Dendritic cell treated with granulocyte-macrophage colony-stimulating factor and Interleukin-4, amounts not matched to agents 40 ng/mL and 50 ng/mL, for 4 days (primary cell): ENCODE measurements at regions not wholly inside any gene's neighbourhood (a gene's known extent, or its start where the extent isn't known, plus 50 kb on each side); places are given as distances from the start of the nearest gene placed in this dataset.

ENCODE experiments used
- H3K27ac Mint-ChIP-seq: one replicate; pipeline ENCODE4 v1.8.0; 2022; ENCODE audit warnings: mild to moderate bottlenecking, mixed read lengths
- H3K27me3 Mint-ChIP-seq: one replicate; pipeline ENCODE4 v1.8.0; 2022; ENCODE audit warnings: mild to moderate bottlenecking, mixed read lengths
- H3K36me3 Mint-ChIP-seq: one replicate; pipeline ENCODE4 v1.8.0; 2022; ENCODE audit warnings: low read depth, mixed read lengths
- H3K4me1 Mint-ChIP-seq: one replicate; pipeline ENCODE4 v1.8.0; 2022; ENCODE audit warnings: low read depth, mixed read lengths
- H3K4me3 Mint-ChIP-seq: one replicate; pipeline ENCODE4 v1.8.0; 2022; ENCODE audit warnings: mild to moderate bottlenecking, moderate library complexity, mixed read lengths
- H3K9me3 Mint-ChIP-seq: one replicate; pipeline ENCODE4 v1.8.0; 2022; ENCODE audit warnings: mixed read lengths
- intact Hi-C: fragments of 100-400 bp; cut with micrococcal nuclease; formaldehyde crosslinking; loops from one replicate; pipeline ENCODE4 v1.15.0; 2022

GRCh38 chr18:27652480-27653121, 467.5 kb upstream of the CHST9 start:
- intact Hi-C loops: loop anchor here (10.0 kb wide), 1 partner anchor 58 kb away; no protein-coding TSS in a partner anchor
- no peaks in the 10 kb centered on the region for H3K9me3 Mint-ChIP-seq
- H3K27me3 Mint-ChIP-seq: no peaks in the 10 kb centered on the region
- H3K4me1 Mint-ChIP-seq: no peaks in the 10 kb centered on the region
- no peaks in the 10 kb centered on the region for H3K36me3 Mint-ChIP-seq
- H3K4me3 Mint-ChIP-seq: no peak overlapping the region
- no peak overlapping the region for H3K27ac Mint-ChIP-seq

DNA sequence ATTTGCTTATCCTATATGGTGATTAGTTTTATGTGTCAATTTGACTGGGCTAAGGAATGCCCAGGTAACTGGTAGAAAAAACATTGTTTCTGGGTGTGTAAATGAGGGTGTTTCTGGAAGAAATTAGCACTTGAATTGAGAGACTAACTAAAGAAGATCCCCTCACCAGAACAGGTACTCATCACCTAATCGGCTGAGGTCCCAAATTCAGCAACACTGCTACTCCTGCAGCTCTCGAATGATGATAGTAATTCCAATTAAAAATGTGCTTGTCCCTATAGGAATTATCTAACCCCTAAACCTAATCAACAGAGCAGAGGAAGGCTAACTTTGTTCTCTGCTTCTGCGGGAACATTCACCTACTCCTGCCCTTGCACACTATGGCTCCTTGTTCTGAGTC, 464.5 kb upstream of the CHST9 start:
- Mint-ChIP-seq H3K27ac (no peak overlapping the region), H3K36me3 (no peaks in the 10 kb centered on the region)
- intact Hi-C loops: loop anchor here (10.0 kb wide), 1 partner anchor 55 kb away; no protein-coding TSS in a partner anchor

DNA sequence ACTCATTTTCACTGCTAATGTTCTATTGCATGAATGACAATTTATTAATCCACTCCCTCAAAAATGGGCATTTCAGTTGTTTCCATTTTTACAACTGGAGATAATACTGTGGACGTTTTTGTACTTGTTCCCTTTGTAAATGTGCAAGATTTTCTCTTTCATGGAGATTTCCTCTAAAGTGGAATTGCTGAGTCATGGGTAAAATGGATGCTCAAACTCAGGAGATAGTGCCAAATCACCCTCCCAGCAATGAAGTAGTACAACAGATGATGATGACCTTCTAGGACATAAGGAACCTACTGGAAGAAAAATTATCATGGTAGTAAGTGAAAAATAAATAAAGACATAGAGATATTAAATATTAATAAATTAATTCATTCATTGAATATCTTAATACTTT, 460.8 kb upstream of the CHST9 start:
- Mint-ChIP-seq H3K36me3 (no peaks in the 10 kb centered on the region), H3K4me1 (no peaks in the 10 kb centered on the region), H3K9me3 (no peaks in the 10 kb centered on the region), H3K27ac (no peak overlapping the region), H3K4me3 (no peak overlapping the region), H3K27me3 (no peaks in the 10 kb centered on the region)
- intact Hi-C loops: no loop called here

More for the DNA sequence above, 464.5 kb upstream of the CHST9 start:
- no peak overlapping the region for H3K4me3 Mint-ChIP-seq
- H3K27me3 Mint-ChIP-seq: no peaks in the 10 kb centered on the region
- H3K4me1 Mint-ChIP-seq: no peaks in the 10 kb centered on the region
- no peaks in the 10 kb centered on the region for H3K9me3 Mint-ChIP-seq

DNA sequence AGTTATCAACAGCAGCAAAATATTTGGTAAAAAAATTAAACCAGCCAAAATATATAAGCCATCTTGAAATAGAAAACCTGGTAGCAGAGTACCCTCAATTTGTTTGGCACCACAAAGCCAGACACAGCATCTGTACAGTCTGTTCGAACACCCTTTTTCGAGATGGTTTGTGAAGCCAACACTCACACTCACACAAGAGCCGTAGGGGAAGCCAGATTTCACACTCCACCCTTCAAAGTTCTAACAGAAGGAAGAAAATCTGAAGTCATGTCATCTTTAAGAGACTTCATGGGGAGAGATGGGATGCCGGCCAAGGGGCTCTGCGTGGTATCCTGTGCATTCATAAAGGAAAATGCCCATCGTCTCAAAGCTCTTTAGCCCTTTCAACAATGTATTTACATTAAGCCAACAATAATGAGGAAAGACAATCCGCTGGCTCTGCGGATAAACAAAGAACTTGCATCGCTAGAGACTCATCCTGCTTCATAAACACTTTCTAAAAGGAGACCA, 451.5 kb upstream of the CHST9 start:
- no peaks in the 10 kb centered on the region for H3K9me3 Mint-ChIP-seq
- H3K4me3 Mint-ChIP-seq: no peak overlapping the region
- H3K27me3 Mint-ChIP-seq: no peaks in the 10 kb centered on the region
- intact Hi-C loops: no loop called here
- no peaks in the 10 kb centered on the region for H3K36me3 Mint-ChIP-seq
- no peaks in the 10 kb centered on the region for H3K4me1 Mint-ChIP-seq
- H3K27ac Mint-ChIP-seq: no peak overlapping the region

DNA sequence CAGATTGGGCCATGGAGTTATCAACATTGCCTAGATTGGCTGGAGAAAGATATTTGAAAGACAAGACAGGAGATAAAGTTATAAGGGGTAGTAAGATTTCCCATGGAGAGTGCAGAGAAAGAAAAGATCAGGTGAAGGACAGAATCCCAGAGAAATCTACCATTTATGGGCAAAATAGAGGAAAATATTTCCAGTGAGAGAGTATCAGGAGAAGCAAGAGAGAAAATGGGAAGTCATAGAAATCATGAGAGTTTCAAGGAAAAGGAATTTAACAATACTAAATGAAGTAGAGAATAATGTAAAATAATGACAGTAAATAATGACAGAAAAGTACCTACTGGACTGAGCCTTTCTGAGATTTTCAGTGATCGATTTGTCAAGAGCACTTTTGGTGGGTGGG, 447.6 kb upstream of the CHST9 start:
- no peaks in the 10 kb centered on the region for H3K4me1 Mint-ChIP-seq

DNA sequence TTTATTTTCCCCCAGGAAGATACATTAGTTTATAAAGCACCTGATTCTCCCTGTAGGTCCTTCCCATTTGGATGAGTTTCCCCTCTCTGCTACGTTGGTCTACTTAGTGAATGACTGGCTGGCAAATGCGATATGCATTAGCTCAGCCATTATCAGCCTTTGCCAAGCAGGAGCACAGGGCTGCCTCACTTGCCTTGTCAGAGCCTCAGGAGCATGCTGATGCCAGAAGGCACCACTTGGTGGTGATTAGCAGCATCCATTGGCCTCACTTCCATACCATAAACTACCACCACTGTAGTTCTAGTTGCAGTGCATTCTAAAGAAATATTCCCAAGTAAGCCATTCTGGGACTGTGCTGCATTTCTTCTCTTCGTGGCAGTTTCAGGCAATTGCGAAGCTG, 442.8 kb upstream of the CHST9 start:
- Mint-ChIP-seq H3K4me3 (no peak overlapping the region), H3K27ac (no peak overlapping the region), H3K4me1 (no peaks in the 10 kb centered on the region), H3K36me3 (no peaks in the 10 kb centered on the region), H3K27me3 (no peaks in the 10 kb centered on the region), H3K9me3 (no peaks in the 10 kb centered on the region)
- intact Hi-C loops: no loop called here

More for the DNA sequence above, 447.6 kb upstream of the CHST9 start:
- H3K9me3 Mint-ChIP-seq: no peaks in the 10 kb centered on the region
- no peak overlapping the region for H3K4me3 Mint-ChIP-seq
- H3K27me3 Mint-ChIP-seq: no peaks in the 10 kb centered on the region
- no peak overlapping the region for H3K27ac Mint-ChIP-seq
- intact Hi-C loops: no loop called here
- no peaks in the 10 kb centered on the region for H3K36me3 Mint-ChIP-seq

DNA sequence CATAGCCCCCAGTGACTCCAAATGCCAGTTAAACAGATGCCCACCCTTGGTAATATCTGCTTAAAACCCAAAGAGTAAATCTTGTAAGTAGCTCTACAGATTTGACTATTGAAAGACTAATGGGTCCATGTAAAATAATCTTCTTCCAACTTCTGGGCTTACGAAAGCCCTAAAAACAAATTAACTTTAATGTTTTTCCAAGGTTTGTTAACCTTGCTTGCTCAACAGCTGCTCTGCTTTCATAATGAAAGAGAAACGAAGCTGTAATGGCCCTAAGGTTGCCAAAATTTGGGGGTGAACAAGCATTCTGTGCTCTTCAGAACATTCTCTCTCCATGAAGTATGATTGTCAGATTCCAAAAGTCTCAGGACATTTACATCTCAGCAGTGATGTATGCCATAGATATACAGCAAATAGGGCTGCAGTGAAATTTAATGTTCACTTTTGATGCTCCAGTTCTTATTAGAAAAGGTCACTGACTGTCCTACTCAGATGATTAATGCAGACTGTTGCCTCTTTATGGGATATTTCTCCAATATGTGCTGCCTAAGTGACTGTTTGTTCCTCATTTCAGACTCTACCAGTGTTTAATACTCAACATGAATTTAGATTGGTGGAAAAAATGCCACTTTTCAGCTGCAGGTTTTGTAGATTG, 436.3 kb upstream of the CHST9 start:
- H3K27me3 Mint-ChIP-seq: no peaks in the 10 kb centered on the region
- no peak overlapping the region for H3K4me3 Mint-ChIP-seq
- H3K9me3 Mint-ChIP-seq: no peaks in the 10 kb centered on the region
- no peak overlapping the region for H3K27ac Mint-ChIP-seq
- no peaks in the 10 kb centered on the region for H3K4me1 Mint-ChIP-seq
- H3K36me3 Mint-ChIP-seq: no peaks in the 10 kb centered on the region
- intact Hi-C loops: no loop called here

DNA sequence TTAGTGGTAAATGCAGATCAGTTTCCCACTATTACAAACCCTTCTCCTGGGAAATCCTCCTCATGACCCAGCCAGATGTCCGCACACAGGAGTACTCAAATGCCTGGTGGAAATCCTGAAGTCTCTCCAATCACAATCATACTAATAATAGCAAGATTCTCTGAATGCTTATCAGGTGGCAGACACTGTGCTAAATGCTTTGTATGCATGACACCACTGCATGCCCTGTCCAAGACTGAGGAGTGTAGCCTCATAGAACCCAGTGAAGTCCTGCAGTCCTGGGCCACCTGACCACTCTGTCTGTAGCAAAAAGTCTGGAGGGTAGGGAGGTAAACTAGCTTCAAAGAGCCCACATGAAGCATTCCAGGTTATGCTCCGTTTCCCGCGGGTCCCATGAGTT, 434.8 kb upstream of the CHST9 start:
- intact Hi-C loops: no loop called here
- H3K9me3 Mint-ChIP-seq: no peaks in the 10 kb centered on the region
- H3K36me3 Mint-ChIP-seq: no peaks in the 10 kb centered on the region
- H3K27me3 Mint-ChIP-seq: no peaks in the 10 kb centered on the region
- H3K4me1 Mint-ChIP-seq: no peaks in the 10 kb centered on the region
- H3K4me3 Mint-ChIP-seq: no peak overlapping the region
- H3K27ac Mint-ChIP-seq: no peak overlapping the region

DNA sequence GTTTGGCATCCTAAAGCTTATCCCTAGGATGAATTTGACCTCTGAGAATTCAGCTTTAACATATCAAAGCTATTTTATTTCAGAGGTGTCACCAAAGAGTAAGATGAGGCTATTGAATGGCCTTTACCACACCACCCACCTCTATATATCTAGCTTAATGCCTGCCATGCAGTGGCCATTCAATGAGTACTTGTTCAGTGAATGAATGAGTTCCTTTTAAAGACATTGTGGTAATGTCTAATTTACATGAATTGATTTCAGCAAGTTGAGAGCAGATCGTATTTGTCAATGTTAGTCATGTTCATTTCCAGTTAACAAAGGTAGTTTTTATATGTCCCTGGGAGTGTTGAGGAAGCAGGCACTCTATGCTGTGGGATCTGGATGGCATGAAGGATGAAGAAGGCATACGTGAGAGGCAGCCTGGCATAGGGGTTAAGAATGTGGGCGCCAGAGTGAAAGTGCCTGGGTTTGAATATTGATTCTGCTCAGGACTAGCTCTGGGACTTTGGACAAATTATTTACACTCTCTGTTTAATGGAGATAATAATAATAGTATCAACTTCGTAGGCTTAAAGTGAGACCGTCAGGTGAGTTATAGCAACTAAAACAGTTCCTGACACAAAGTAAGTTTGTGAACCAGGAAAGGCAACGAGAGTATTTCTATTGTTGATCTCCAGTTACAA, 434.1 kb upstream of the CHST9 start:
- no peaks in the 10 kb centered on the region for H3K4me1 Mint-ChIP-seq
- H3K9me3 Mint-ChIP-seq: no peaks in the 10 kb centered on the region
- intact Hi-C loops: no loop called here
- no peak overlapping the region for H3K27ac Mint-ChIP-seq
- no peaks in the 10 kb centered on the region for H3K27me3 Mint-ChIP-seq
- no peak overlapping the region for H3K4me3 Mint-ChIP-seq
- H3K36me3 Mint-ChIP-seq: no peaks in the 10 kb centered on the region

- no peak overlapping the region for H3K4me3 Mint-ChIP-seq
- no peaks in the 10 kb centered on the region for H3K9me3 Mint-ChIP-seq
- no peak overlapping the region for H3K27ac Mint-ChIP-seq
- no peaks in the 10 kb centered on the region for H3K36me3 Mint-ChIP-seq
- no peaks in the 10 kb centered on the region for H3K4me1 Mint-ChIP-seq
- intact Hi-C loops: no loop called here
- no peaks in the 10 kb centered on the region for H3K27me3 Mint-ChIP-seq
Measured at GRCh38 chr18:27616324-27616723, 431.2 kb upstream of the CHST9 start.

DNA sequence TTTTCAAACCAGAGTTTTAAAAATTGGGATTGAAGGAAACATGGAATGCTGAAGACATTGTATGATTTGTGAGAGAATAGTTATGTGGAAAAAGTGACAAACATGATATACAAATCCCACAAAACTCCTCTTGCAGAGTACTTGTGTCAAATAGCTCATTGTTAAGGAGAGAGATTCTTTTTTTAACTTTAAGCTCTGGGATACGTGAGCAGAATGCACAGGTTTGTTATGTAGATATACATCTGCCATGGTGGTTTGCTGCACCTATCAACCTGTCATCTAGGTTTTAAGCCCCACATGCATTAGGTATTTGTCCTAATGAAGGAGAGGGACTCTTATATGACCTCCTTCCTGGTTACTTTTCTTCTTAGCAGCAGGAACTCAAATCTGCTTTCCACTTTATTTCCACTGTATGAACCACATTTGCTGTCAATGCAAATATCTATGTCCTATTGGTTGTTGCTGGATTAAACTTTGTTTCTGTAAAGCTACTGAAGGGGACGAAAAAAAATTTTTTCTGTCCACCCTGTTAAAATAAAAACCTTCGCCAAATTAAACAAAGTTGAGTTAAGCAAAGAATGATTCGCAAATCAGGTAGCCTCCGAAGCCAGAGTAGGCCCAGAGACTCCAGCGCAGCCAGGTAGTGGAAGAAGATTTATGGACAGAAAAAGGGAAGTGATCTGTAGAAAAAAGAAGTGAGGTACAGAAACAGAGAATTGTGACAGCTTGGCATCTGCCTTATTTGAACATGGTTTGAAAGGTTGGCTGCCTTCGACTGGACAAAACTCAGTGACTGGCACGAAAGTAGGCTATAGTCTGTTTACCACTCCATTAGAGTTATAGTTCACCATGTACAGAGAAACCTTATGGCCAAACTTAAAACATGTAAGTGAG, 430.1 kb upstream of the CHST9 start:
- Mint-ChIP-seq H3K36me3 (no peaks in the 10 kb centered on the region), H3K4me3 (no peak overlapping the region), H3K27me3 (no peaks in the 10 kb centered on the region), H3K4me1 (no peaks in the 10 kb centered on the region), H3K9me3 (no peaks in the 10 kb centered on the region), H3K27ac (no peak overlapping the region)
- intact Hi-C loops: no loop called here

- intact Hi-C loops: loop anchor here (5.0 kb wide), 1 partner anchor 578 kb away; no protein-coding TSS in a partner anchor
- Mint-ChIP-seq H3K9me3 (no peaks in the 10 kb centered on the region), H3K4me3 (no peak overlapping the region), H3K36me3 (no peaks in the 10 kb centered on the region), H3K27me3 (no peaks in the 10 kb centered on the region), H3K27ac (no peak overlapping the region), H3K4me1 (no peaks in the 10 kb centered on the region)
Measured at GRCh38 chr18:27609221-27609620, 424.1 kb upstream of the CHST9 start.

DNA sequence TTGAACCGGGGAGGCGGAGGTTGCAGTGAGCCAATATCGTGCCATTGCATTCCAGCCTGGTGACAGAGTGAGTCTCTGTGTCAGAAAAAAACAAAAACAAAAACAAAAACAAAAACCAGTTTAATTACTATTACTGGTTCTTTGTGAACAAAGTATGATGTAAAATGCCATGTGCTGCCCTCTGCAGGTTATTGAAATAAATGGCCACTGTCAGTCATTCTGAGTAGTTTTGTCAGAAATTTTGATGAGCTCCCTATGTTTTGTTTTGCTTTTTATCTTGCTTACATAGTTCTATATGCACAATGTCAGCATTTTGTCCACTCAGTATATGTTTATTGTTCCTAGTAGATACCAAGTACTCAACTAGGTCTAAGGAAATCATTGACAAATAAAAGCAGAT, 423.6 kb upstream of the CHST9 start:
- no peaks in the 10 kb centered on the region for H3K36me3 Mint-ChIP-seq
- no peaks in the 10 kb centered on the region for H3K9me3 Mint-ChIP-seq
- intact Hi-C loops: loop anchor here (5.0 kb wide), 1 partner anchor 579 kb away; no protein-coding TSS in a partner anchor
- H3K27me3 Mint-ChIP-seq: no peaks in the 10 kb centered on the region
- H3K4me3 Mint-ChIP-seq: no peak overlapping the region
- no peaks in the 10 kb centered on the region for H3K4me1 Mint-ChIP-seq
- H3K27ac Mint-ChIP-seq: no peak overlapping the region
